SK-N-SH treated with all-trans-retinoic acid at 6 μM for 48 hours (cell line): ENCODE measurements at regions not wholly inside any gene's neighbourhood (a gene's known extent, or its start where the extent isn't known, plus 50 kb on each side); places are given as distances from the start of the nearest gene placed in this dataset.

Source experiments
- ATAC-seq: fragments of 200-7000 bp; cut with Tn5 transposase; 3 replicates; pipeline ENCODE4 v1.9.1; 2020; ENCODE audit warnings: mild to moderate bottlenecking, moderate library complexity
- ARNTL ChIP-seq: fragments of 450-650 bp; formaldehyde crosslinking; IDR thresholded peaks from 2 replicates; pipeline ENCODE4 v1.5.0; 2020; ENCODE audit warnings: low read depth, mild to moderate bottlenecking, moderate library complexity, borderline replicate concordance
- BACH2 ChIP-seq: fragments of 250-450 bp; sonication (Bioruptor Pico); IDR thresholded peaks from 2 replicates; pipeline ENCODE4 v1.9.0; 2021; ENCODE audit warnings: mild to moderate bottlenecking, borderline replicate concordance
- ESRRG ChIP-seq: fragments of 250-450 bp; sonication (Bioruptor Pico); IDR thresholded peaks from 2 replicates; pipeline ENCODE4 v1.6.1; 2021; ENCODE audit warnings: mild to moderate bottlenecking
- GLIS3 ChIP-seq: fragments of 250-450 bp; sonication (Bioruptor Pico); IDR thresholded peaks from 2 replicates; pipeline ENCODE4 v1.5.0; 2020; ENCODE audit warnings: mild to moderate bottlenecking, moderate library complexity
- ISL1 ChIP-seq: fragments of 250-450 bp; sonication (Bioruptor Pico); IDR thresholded peaks from 2 replicates; pipeline ENCODE4 v2.1.2; 2022; ENCODE audit warnings: mild to moderate bottlenecking, moderate library complexity
- OSR1 ChIP-seq: fragments of 250-450 bp; sonication (Bioruptor Pico); IDR thresholded peaks from 2 replicates; pipeline ENCODE4 v1.8.0; 2022; ENCODE audit warnings: moderate library complexity, mild to moderate bottlenecking, inconsistent platforms
- PPARA ChIP-seq: fragments of 250-450 bp; sonication (Bioruptor Pico); IDR thresholded peaks from 2 replicates; pipeline ENCODE4 v1.5.0; 2020; ENCODE audit warnings: mild to moderate bottlenecking, borderline replicate concordance
- RARB ChIP-seq: fragments of 250-450 bp; sonication (Bioruptor Pico); IDR thresholded peaks from 2 replicates; pipeline ENCODE4 v1.8.0; 2021; ENCODE audit warnings: mild to moderate bottlenecking, moderate library complexity
- SNAI2 ChIP-seq: fragments of 250-450 bp; sonication (Bioruptor Pico); IDR thresholded peaks from 2 replicates; pipeline ENCODE4 v1.5.0; 2020; ENCODE audit warnings: mild to moderate bottlenecking, moderate library complexity
- TCF4 ChIP-seq: fragments of 250-450 bp; sonication (Bioruptor Pico); IDR thresholded peaks from 2 replicates; pipeline ENCODE4 v1.8.0; 2021; ENCODE audit warnings: mild to moderate bottlenecking, moderate library complexity, borderline replicate concordance
- TOX ChIP-seq: fragments of 250-450 bp; sonication (Bioruptor Pico); IDR thresholded peaks from 2 replicates; pipeline ENCODE4 v1.8.0; 2021; ENCODE audit warnings: mild to moderate bottlenecking, moderate library complexity, borderline replicate concordance
- ZC3H10 ChIP-seq: fragments of 250-450 bp; sonication (Bioruptor Pico); IDR thresholded peaks from 2 replicates; pipeline ENCODE4 v1.5.1; 2021; ENCODE audit warnings: mild to moderate bottlenecking, moderate library complexity
- ZFP3 ChIP-seq: fragments of 250-450 bp; sonication (Bioruptor Pico); IDR thresholded peaks from 2 replicates; pipeline ENCODE4 v1.5.0; 2020; ENCODE audit warnings: mild to moderate bottlenecking, moderate library complexity
- ZFP30 ChIP-seq: fragments of 450-650 bp; formaldehyde crosslinking; IDR thresholded peaks from 2 replicates; pipeline ENCODE4 v1.5.0; 2022; ENCODE audit warnings: mild to moderate bottlenecking, moderate library complexity
- ZNF70 ChIP-seq: fragments of 450-650 bp; formaldehyde crosslinking; IDR thresholded peaks from 2 replicates; pipeline ENCODE4 v1.5.0; 2020; ENCODE audit warnings: mild to moderate bottlenecking, moderate library complexity
- ZNF8 ChIP-seq: fragments of 450-650 bp; formaldehyde crosslinking; IDR thresholded peaks from 2 replicates; pipeline ENCODE4 v1.5.0; 2020; ENCODE audit warnings: mild to moderate bottlenecking, moderate library complexity
- TF ChIP-seq, protein P1 (sequence below): fragments of 250-450 bp; sonication (Bioruptor Pico); IDR thresholded peaks from 2 replicates; pipeline ENCODE4 v1.5.1; 2021; ENCODE audit warnings: mild to moderate bottlenecking, moderate library complexity
- TF ChIP-seq, protein P2 (sequence below): fragments of 250-450 bp; sonication (Bioruptor Pico); IDR thresholded peaks from 2 replicates; pipeline ENCODE4 v1.8.0; 2020; ENCODE audit warnings: mild to moderate bottlenecking, moderate library complexity, borderline replicate concordance
- TF ChIP-seq, protein P3 (sequence below): fragments of 250-450 bp; sonication (Bioruptor Pico); IDR thresholded peaks from 2 replicates; pipeline ENCODE4 v1.5.0; 2020; ENCODE audit warnings: mild to moderate bottlenecking, moderate library complexity
- TF ChIP-seq, protein P4 (sequence below): fragments of 250-450 bp; sonication (Bioruptor Pico); IDR thresholded peaks from 2 replicates; pipeline ENCODE4 v1.5.1; 2020; ENCODE audit warnings: low read depth, mild to moderate bottlenecking, moderate library complexity
- TF ChIP-seq, protein P5 (sequence below): fragments of 250-450 bp; sonication (Bioruptor Pico); IDR thresholded peaks from 2 replicates; pipeline ENCODE4 v1.8.0; 2021; ENCODE audit warnings: low read depth, mild to moderate bottlenecking, moderate library complexity, borderline replicate concordance

DNA sequence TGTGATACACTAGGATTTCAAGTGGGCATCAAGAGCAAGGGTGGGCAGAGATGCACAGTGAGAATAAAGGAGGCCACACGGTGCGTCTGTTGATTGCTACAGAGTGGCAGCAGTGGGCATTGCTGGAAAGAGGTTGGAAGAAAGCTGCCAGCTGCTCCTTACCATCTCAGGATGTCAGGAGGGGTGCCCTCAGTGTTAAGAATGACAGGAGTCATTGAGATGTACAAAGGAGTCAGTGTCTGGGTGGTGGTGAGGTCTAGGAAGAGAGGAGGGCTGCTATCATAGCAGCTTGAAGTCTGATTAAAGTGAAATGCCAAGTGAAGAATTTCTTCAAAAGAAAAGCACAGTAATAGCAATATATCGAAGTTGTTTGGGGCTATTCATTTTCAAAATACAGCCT is 992.7 kb downstream of the TTLL7 start:
- ATAC-seq, result no peak
- TF ChIP-seq, protein P1, sequence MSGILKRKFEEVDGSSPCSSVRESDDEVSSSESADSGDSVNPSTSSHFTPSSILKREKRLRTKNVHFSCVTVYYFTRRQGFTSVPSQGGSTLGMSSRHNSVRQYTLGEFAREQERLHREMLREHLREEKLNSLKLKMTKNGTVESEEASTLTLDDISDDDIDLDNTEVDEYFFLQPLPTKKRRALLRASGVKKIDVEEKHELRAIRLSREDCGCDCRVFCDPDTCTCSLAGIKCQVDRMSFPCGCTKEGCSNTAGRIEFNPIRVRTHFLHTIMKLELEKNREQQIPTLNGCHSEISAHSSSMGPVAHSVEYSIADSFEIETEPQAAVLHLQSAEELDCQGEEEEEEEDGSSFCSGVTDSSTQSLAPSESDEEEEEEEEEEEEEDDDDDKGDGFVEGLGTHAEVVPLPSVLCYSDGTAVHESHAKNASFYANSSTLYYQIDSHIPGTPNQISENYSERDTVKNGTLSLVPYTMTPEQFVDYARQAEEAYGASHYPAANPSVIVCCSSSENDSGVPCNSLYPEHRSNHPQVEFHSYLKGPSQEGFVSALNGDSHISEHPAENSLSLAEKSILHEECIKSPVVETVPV (CRISPR knock-in tag), result no peak
- TF ChIP-seq RARB (CRISPR knock-in tag), result no peak
- TF ChIP-seq ESRRG, result no peak
- TF ChIP-seq ZFP30, result no peak
- TF ChIP-seq, protein P2, sequence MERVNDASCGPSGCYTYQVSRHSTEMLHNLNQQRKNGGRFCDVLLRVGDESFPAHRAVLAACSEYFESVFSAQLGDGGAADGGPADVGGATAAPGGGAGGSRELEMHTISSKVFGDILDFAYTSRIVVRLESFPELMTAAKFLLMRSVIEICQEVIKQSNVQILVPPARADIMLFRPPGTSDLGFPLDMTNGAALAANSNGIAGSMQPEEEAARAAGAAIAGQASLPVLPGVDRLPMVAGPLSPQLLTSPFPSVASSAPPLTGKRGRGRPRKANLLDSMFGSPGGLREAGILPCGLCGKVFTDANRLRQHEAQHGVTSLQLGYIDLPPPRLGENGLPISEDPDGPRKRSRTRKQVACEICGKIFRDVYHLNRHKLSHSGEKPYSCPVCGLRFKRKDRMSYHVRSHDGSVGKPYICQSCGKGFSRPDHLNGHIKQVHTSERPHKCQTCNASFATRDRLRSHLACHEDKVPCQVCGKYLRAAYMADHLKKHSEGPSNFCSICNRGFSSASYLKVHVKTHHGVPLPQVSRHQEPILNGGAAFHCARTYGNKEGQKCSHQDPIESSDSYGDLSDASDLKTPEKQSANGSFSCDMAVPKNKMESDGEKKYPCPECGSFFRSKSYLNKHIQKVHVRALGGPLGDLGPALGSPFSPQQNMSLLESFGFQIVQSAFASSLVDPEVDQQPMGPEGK, result no peak
- TF ChIP-seq GLIS3 (CRISPR knock-in tag), result no peak
- TF ChIP-seq, protein P3, sequence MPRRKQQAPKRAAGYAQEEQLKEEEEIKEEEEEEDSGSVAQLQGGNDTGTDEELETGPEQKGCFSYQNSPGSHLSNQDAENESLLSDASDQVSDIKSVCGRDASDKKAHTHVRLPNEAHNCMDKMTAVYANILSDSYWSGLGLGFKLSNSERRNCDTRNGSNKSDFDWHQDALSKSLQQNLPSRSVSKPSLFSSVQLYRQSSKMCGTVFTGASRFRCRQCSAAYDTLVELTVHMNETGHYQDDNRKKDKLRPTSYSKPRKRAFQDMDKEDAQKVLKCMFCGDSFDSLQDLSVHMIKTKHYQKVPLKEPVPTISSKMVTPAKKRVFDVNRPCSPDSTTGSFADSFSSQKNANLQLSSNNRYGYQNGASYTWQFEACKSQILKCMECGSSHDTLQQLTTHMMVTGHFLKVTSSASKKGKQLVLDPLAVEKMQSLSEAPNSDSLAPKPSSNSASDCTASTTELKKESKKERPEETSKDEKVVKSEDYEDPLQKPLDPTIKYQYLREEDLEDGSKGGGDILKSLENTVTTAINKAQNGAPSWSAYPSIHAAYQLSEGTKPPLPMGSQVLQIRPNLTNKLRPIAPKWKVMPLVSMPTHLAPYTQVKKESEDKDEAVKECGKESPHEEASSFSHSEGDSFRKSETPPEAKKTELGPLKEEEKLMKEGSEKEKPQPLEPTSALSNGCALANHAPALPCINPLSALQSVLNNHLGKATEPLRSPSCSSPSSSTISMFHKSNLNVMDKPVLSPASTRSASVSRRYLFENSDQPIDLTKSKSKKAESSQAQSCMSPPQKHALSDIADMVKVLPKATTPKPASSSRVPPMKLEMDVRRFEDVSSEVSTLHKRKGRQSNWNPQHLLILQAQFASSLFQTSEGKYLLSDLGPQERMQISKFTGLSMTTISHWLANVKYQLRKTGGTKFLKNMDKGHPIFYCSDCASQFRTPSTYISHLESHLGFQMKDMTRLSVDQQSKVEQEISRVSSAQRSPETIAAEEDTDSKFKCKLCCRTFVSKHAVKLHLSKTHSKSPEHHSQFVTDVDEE (CRISPR knock-in tag), result no peak
- TF ChIP-seq, protein P4, sequence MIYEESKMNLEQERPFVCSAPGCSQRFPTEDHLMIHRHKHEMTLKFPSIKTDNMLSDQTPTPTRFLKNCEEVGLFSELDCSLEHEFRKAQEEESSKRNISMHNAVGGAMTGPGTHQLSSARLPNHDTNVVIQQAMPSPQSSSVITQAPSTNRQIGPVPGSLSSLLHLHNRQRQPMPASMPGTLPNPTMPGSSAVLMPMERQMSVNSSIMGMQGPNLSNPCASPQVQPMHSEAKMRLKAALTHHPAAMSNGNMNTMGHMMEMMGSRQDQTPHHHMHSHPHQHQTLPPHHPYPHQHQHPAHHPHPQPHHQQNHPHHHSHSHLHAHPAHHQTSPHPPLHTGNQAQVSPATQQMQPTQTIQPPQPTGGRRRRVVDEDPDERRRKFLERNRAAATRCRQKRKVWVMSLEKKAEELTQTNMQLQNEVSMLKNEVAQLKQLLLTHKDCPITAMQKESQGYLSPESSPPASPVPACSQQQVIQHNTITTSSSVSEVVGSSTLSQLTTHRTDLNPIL (CRISPR knock-in tag), result no peak
- TF ChIP-seq ISL1 (CRISPR knock-in tag), result no peak
- no peak for TF ChIP-seq ZNF8
- TF ChIP-seq PPARA (CRISPR knock-in tag), result no peak
- no peak for TF ChIP-seq ZFP3 (CRISPR knock-in tag)
- TF ChIP-seq SNAI2 (CRISPR knock-in tag), result no peak
- TF ChIP-seq, protein P5, sequence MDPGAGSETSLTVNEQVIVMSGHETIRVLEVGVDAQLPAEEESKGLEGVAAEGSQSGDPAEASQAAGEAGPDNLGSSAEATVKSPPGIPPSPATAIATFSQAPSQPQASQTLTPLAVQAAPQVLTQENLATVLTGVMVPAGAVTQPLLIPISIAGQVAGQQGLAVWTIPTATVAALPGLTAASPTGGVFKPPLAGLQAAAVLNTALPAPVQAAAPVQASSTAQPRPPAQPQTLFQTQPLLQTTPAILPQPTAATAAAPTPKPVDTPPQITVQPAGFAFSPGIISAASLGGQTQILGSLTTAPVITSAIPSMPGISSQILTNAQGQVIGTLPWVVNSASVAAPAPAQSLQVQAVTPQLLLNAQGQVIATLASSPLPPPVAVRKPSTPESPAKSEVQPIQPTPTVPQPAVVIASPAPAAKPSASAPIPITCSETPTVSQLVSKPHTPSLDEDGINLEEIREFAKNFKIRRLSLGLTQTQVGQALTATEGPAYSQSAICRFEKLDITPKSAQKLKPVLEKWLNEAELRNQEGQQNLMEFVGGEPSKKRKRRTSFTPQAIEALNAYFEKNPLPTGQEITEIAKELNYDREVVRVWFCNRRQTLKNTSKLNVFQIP (CRISPR knock-in tag), result no peak
- TF ChIP-seq ZC3H10 (CRISPR knock-in tag), result no peak
- TF ChIP-seq ARNTL (CRISPR knock-in tag), result no peak
- no peak for TF ChIP-seq TOX (CRISPR knock-in tag)
- no peak for TF ChIP-seq ZNF70 (CRISPR knock-in tag)
- no peak for TF ChIP-seq BACH2 (CRISPR knock-in tag)
- no peak for TF ChIP-seq TCF4 (CRISPR knock-in tag)

DNA sequence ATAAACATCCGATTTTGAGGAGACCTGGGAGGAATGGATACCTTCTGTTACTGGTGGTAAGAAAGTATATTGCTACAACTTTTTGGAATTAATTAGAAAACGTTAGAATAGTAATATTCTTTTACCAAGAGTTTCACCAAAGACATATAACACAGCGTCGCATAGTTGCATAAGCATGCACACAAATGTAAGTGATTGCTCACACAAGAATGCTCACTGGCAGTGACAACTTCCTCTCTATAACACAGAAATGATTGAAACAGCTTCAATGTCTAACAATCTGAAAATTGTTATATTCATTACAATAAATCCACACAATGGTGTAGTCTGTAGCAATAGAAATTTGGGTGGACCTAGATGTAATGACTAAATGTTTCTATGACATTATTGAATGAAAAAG is 998.6 kb downstream of the TTLL7 start:
- ATAC-seq, result no peak
- TF ChIP-seq, protein P2, result no peak
- TF ChIP-seq ISL1 (CRISPR knock-in tag), result no peak
- no peak for TF ChIP-seq OSR1 (CRISPR knock-in tag)
- TF ChIP-seq ESRRG, result no peak
- no peak for TF ChIP-seq ZFP3 (CRISPR knock-in tag)
- TF ChIP-seq ZNF70 (CRISPR knock-in tag), result no peak
- no peak for TF ChIP-seq ARNTL (CRISPR knock-in tag)
- TF ChIP-seq, protein P5 (CRISPR knock-in tag), result no peak
- TF ChIP-seq, protein P3 (CRISPR knock-in tag), result no peak
- TF ChIP-seq, protein P1 (CRISPR knock-in tag), result no peak
